ENCODE measurements at regions not wholly inside any gene's neighbourhood (a gene's known extent, or its start where the extent isn't known, plus 50 kb on each side); places are given as distances from the start of the nearest gene placed in this dataset.

- no peak for DNase-seq (ENCODE audit: low spot score in 2 of 2)
- Histone ChIP-seq H3K9me3 (peaks cover 0 to 12% (median 5%) of the 10 kb centered on the region in 4 donors), H3K27ac (peak overlapping the region; percentile 81 to 95 (median 88)), H3K36me3 (no peaks in the 10 kb centered on the region), H3K4me3 (no peak overlapping the region), H3K27me3 (no peaks in the 10 kb centered on the region), H3K4me1 (peaks cover 3 to 56% (median 49%) of the 10 kb centered on the region in 4 donors)
- 93 to 96% methylated on average over 3 of the region's 3 CpGs for WGBS, 2 donors
- TF ChIP-seq EP300 (IDR thresholded peaks at IDR 0.05) (no peak), POLR2A (IDR thresholded peaks at IDR 0.05) (no peak), CTCF (IDR thresholded peaks at IDR 0.05) (no peak)
Measured at GRCh38 chr2:43087413-43087812, 139.0 kb downstream of the ZFP36L2 start.

DNA sequence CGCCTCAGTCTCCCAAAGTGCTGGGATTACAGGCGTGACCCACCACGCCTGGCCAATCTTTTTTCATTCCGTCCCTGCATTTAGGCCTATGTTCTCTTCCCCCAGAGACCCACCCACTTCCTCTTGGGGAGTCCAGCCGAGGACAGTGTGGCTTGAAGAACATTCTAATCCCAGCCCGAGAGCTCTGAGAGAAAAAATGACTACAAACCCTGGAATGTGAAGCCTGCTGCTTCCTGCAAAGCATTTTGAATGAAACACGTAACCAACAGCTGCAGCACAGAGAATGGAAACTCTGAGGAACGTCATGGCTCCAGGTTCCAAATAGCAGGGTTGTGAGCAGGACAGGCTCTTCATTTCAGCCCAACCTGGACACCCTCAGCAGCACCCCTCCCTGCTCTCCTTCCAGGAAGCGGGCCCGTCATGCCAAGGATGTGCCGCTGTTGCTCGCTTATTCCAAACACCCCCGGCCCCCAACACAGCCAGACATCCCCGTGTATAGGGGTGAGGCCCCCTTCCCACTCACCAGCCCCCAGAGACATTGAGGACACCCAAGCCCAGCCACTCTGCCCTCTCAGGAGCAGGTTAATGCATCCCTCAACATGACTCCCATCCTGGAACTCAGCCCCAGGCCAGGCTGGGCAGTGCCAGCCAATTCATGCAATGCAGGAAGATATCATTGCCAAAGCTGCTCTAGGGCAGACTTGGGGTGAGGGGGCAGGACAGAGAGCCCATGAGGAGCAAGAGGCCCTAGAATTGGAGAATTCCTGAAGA is 139.8 kb downstream of the ZFP36L2 start:
- Histone ChIP-seq H3K4me1 (peaks cover 3 to 60% (median 56%) of the 10 kb centered on the region in 4 donors), H3K27ac (peak overlapping the region; percentile 81 to 95 (median 88)), H3K36me3 (no peaks in the 10 kb centered on the region), H3K9me3 (peaks cover 0 to 12% (median 5%) of the 10 kb centered on the region in 4 donors), H3K4me3 (no peak overlapping the region), H3K27me3 (no peaks in the 10 kb centered on the region)
- DNase-seq (ENCODE audit: low spot score in 2 of 2): peak; percentile 52 to 80
- WGBS, 2 donors: 11 to 18% methylated on average over 13 to 14 of the region's 14 CpGs
- TF ChIP-seq EP300 (IDR thresholded peaks at IDR 0.05) (peak; percentile 95 to 97), CTCF (IDR thresholded peaks at IDR 0.05) (no peak), POLR2A (IDR thresholded peaks at IDR 0.05) (no peak)

- Histone ChIP-seq H3K36me3 (no peaks in the 10 kb centered on the region), H3K9me3 (peaks cover 0 to 10% (median 4%) of the 10 kb centered on the region in 4 donors), H3K27me3 (no peaks in the 10 kb centered on the region), H3K4me1 (peaks cover 3 to 67% (median 56%) of the 10 kb centered on the region in 4 donors), H3K27ac (peak overlapping the region; percentile 81 to 95 (median 88)), H3K4me3 (no peak overlapping the region)
- WGBS, 2 donors: 42 to 55% methylated on average over 8 of the region's 8 CpGs
- TF ChIP-seq CTCF (IDR thresholded peaks at IDR 0.05): no peak
- TF ChIP-seq POLR2A (IDR thresholded peaks at IDR 0.05): no peak
- no peak for TF ChIP-seq EP300 (IDR thresholded peaks at IDR 0.05)
- DNase-seq (ENCODE audit: low spot score in 2 of 2): no peak
Measured at GRCh38 chr2:43085929-43086328, 140.5 kb downstream of the ZFP36L2 start.

DNA sequence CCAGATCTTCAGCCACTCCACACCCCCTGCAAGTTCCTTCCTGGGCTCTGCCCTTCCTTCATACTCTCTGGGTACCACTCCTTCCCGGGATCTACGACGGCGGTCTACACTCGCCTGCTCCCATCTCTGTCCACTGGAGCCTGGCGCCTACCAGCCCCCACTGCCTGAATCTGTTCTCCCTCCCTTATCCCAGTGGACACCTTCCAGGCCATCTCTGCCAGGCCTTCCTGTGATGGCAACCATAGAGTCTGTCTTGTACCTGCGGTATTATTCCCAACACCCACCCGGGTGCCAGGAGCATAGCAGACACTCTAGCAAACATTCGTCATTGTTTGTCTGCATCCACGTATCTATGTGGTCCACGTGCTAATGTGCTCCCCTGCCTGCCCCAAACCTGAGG is 140.9 kb downstream of the ZFP36L2 start:
- no peak for DNase-seq (ENCODE audit: low spot score in 2 of 2)
- Histone ChIP-seq H3K4me1 (peaks cover 3 to 71% (median 56%) of the 10 kb centered on the region in 4 donors), H3K9me3 (peaks cover 0 to 6% (median 1%) of the 10 kb centered on the region in 4 donors), H3K4me3 (no peak overlapping the region), H3K36me3 (no peaks in the 10 kb centered on the region), H3K27ac (peak overlapping the region; percentile 81 to 95 (median 88)), H3K27me3 (no peaks in the 10 kb centered on the region)
- TF ChIP-seq EP300 (IDR thresholded peaks at IDR 0.05): no peak
- no peak for TF ChIP-seq CTCF (IDR thresholded peaks at IDR 0.05)
- 90 to 93% methylated on average over 11 of the region's 11 CpGs for WGBS, 2 donors

- Histone ChIP-seq H3K9me3 (no peaks in the 10 kb centered on the region), H3K36me3 (no peaks in the 10 kb centered on the region), H3K27me3 (no peaks in the 10 kb centered on the region), H3K4me3 (no peak overlapping the region), H3K4me1 (peaks cover 3 to 75% (median 56%) of the 10 kb centered on the region in 4 donors), H3K27ac (peak overlapping the region; percentile 81 to 95 (median 88))
- peak in 1 of 2 donors; percentile 67 for DNase-seq (ENCODE audit: low spot score in 2 of 2)
- TF ChIP-seq EP300 (IDR thresholded peaks at IDR 0.05): no peak
- TF ChIP-seq CTCF (IDR thresholded peaks at IDR 0.05): no peak
- no peak for TF ChIP-seq POLR2A (IDR thresholded peaks at IDR 0.05)
- WGBS, 2 donors: 49 to 51% methylated on average over 8 of the region's 8 CpGs
Measured at GRCh38 chr2:43084699-43085091, 141.7 kb downstream of the ZFP36L2 start.

Measured in tibial nerve (tissue), 4 donors.